Heart right ventricle (tissue), 16 donors: ENCODE measurements at regions not wholly inside any gene's neighbourhood (a gene's known extent, or its start where the extent isn't known, plus 50 kb on each side); places are given as distances from the start of the nearest gene placed in this dataset.

Source experiments
- ATAC-seq, 8 donors: fragments of 200-7000 bp; cut with Tn5 transposase; one replicate each; pipeline ENCODE4 v1.9.1; 2020; ENCODE audit warnings: mild to moderate bottlenecking in 8 of 8, moderate library complexity in 8 of 8, moderate number of reproducible peaks in 1 of 8
- DNase-seq, 2 donors: peaks; one replicate each; pipeline ENCODE4 v3.0.0-alpha.2; 2020
- H3K27ac ChIP-seq, 10 donors: fragments of 200-600 bp; sonication (generic) in 2 of 10; one replicate each; pipeline versions ENCODE4 v1.5.0 to v1.8.0; 2020 to 2022; ENCODE audit warnings: mild to moderate bottlenecking in 3 of 10
- H3K27me3 ChIP-seq, 7 donors: fragments of 200-600 bp; one replicate each; pipeline ENCODE4 v1.8.0; 2021 to 2022; ENCODE audit warnings: mild to moderate bottlenecking in 2 of 7
- H3K36me3 ChIP-seq, 9 donors: fragments of 200-600 bp; sonication (generic) in 1 of 9; one replicate each; pipeline versions ENCODE4 v1.5.0 to v1.8.0; 2020 to 2022; ENCODE audit warnings: mild to moderate bottlenecking in 2 of 9
- H3K4me1 ChIP-seq, 9 donors: fragments of 200-600 bp; sonication (generic) in 1 of 9; one replicate each; pipeline versions ENCODE4 v1.5.0 to v1.8.0; 2020 to 2022; ENCODE audit warnings: mild to moderate bottlenecking in 4 of 9
- H3K4me3 ChIP-seq, 10 donors: fragments of 200-600 bp; sonication (generic) in 2 of 10; one replicate each; pipeline versions ENCODE4 v1.5.0 to v1.8.0; 2020 to 2022; ENCODE audit warnings: mild to moderate bottlenecking in 7 of 10, moderate library complexity in 2 of 10
- H3K9me3 ChIP-seq, 11 donors: fragments of 200-600 bp in 10 of 11; sonication (generic) in 2 of 11; one replicate each; pipeline versions ENCODE4 v1.5.0 to v1.8.0; 2013 to 2022; ENCODE audit warnings: mild to moderate bottlenecking in 2 of 11, control low read depth in 1 of 11, moderate library complexity in 1 of 11
- CTCF ChIP-seq, 9 donors: fragments of 200-600 bp; sonication (generic) in 2 of 9; IDR thresholded peaks; one replicate each; pipeline versions ENCODE4 v1.5.0 to v1.8.0; 2021 to 2022; ENCODE audit warnings: antibody characterized with exemption in 9 of 9, mild to moderate bottlenecking in 5 of 9, moderate library complexity in 1 of 9
- WGBS, 2 donors: extraction: QIAGEN DNeasy Blood & Tissue Kit; methylation state at CpG; one replicate each; pipeline ENCODE4 v1.1.7; 2013; ENCODE audit warnings: inconsistent platforms in 1 of 2; 5-methylcytosine and 5-hydroxymethylcytosine counted together
- intact Hi-C, 10 donors: fragments of 100-400 bp; cut with DNase I; formaldehyde crosslinking; loops; one replicate each; pipeline versions ENCODE4 v1.11.1 to v1.14.2; 2022
- donor health status: Arrhythmogenic right ventricular cardiomyopathy.
- donor health status: ischemic (EF 13 %, LVEDD 7.1; RV severe dilation, severe dysfunction).
- donor health status: healthy with polysubstance abuse.
- donor health status: DM: no; HTN: yes; CAD: no.
- donor health status: DM: no; HTN: no; CAD: no.
- donor health status: ischemic (EF 25% LVEDD 6.9; RV normal size, moderate dysfunction).
- donor health status: ischemic (EF 25% LVEDD 5.7; RV mildly dilated, moderate dysfunction).
- donor health status: healthy.
- donor health status: DM: yes; HTN: yes; CAD: no.
- donor health status: Ischemic cardiomyopathy.
- donor health status: ischemic (EF 35%, LVEDD 5.7; RV mildly dilated, moderate dysfunction).
- donor health status: nonischemic (EF 11% LVEDD 7.7; RV severe dilation, severe dysfunction).
- donor health status: DM: yes; HTN: yes; CAD: no.
- donor health status: PGD.
- donor health status: ischemic (EF 29% LVEDD 5.4; RV normal size, mild dysfunction).
- donor health status: nonischemic (EF 23%, LVEDD 6.1; RV moderate dilation, normal function).

DNA sequence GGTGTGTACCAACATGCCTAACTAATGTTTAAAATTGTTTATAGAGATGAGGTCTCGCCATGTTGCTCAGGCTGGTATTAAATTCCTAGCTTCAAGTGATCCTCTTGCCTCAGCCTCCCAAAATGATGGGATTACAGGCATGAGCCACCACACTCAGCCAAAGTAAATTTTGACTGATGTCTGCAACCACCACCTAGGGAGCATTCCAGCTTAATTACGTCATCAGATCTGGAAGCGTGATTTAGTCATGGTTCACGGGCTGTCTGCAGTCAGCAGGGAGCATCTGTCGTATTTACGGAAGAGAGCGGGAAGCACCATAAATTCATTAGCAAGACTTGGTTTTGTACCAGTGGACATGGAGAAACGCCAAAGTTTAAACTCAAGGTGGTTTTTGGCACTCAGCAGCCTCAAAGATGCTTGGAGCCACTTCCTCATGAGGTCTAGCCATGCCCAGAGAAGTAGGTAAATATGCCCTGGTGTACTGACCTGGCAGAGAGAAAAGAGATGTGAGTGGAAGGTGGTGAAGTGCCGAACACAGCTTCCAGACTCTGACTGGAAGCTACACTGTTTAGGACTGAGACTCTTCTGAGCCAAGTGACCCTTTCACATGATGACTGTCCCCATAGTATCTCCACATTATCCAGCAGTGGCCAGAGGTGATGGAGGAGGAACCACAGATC lies 60.8 kb upstream of the SLC35F3 start:
- no peaks in the 10 kb centered on the region for H3K27me3 ChIP-seq

GRCh38 chr1:233844275-233844674 lies 60.2 kb upstream of the SLC35F3 start:
- no peak for DNase-seq
- TF ChIP-seq CTCF (IDR thresholded peaks at IDR 0.05): no peak
- H3K27me3 ChIP-seq: no peaks in the 10 kb centered on the region
- H3K4me3 ChIP-seq: no peak overlapping the region
- H3K9me3 ChIP-seq: peaks cover 0 to 45% (median 15%) of the 10 kb centered on the region in 11 donors
- H3K27ac ChIP-seq: no peak overlapping the region
- intact Hi-C loops: no loop called here
- H3K4me1 ChIP-seq: no peaks in the 10 kb centered on the region
- 92 to 95% methylated on average over 2 of the region's 2 CpGs for WGBS, 2 donors
- no peaks in the 10 kb centered on the region for H3K36me3 ChIP-seq
- no peak for ATAC-seq

More for the DNA sequence above, 60.8 kb upstream of the SLC35F3 start:
- H3K9me3 ChIP-seq: peaks cover 0 to 46% (median 17%) of the 10 kb centered on the region in 11 donors
- DNase-seq: no peak
- intact Hi-C loops: no loop called here
- no peak for ATAC-seq
- TF ChIP-seq CTCF (IDR thresholded peaks at IDR 0.05): no peak
- H3K27ac ChIP-seq: no peak overlapping the region
- no peaks in the 10 kb centered on the region for H3K4me1 ChIP-seq
- WGBS, 2 donors: 65 to 69% methylated on average over 9 of the region's 9 CpGs
- no peak overlapping the region for H3K4me3 ChIP-seq
- H3K36me3 ChIP-seq: no peaks in the 10 kb centered on the region

DNA sequence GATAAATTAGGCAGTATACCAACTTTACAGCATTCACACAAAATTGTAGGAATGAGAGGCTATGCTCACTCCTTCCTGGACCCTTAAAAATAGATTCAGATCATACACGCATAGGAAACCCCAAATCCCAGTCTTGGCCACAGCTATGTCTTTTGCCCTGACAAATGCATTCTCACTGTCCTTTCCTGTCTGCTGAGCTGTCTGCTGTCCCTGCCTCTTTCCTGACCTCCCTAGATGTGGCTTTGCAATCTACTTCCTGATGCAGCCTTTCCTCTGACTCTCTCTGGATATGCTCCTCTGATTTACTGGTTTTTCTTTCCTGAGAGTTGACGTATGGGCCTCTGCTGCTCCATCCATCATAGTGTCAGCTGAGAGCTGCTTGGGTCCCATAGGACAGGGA lies 59.8 kb upstream of the SLC35F3 start:
- Histone ChIP-seq H3K4me3 (no peak overlapping the region), H3K27me3 (no peaks in the 10 kb centered on the region), H3K36me3 (no peaks in the 10 kb centered on the region), H3K9me3 (peaks cover 0 to 41% (median 11%) of the 10 kb centered on the region in 11 donors), H3K27ac (no peak overlapping the region), H3K4me1 (no peaks in the 10 kb centered on the region)
- no peak for TF ChIP-seq CTCF (IDR thresholded peaks at IDR 0.05)
- DNase-seq (no peak), ATAC-seq (no peak)
- WGBS, 2 donors: 37% methylated on average over 2 of the region's 2 CpGs
- intact Hi-C loops: no loop called here
